GM21367 (cell line): ENCODE measurements at regions not wholly inside any gene's neighbourhood (a gene's known extent, or its start where the extent isn't known, plus 50 kb on each side); places are given as distances from the start of the nearest gene placed in this dataset.
"Not testable (repeated sequence)": the region's sequence is repeated elsewhere in the genome, so short reads cannot be mapped to it uniquely, and the experiment has no call there.

Experiments used
- ATAC-seq: cut with Tn5 transposase; IDR thresholded peaks from one replicate; pipeline ENCODE4 v1.9.1; 2021; ENCODE audit not compliant: unreplicated experiment

GRCh38 chr3:66629150-66629981, 128.5 kb upstream of the LRIG1 start:
- no peak for ATAC-seq

GRCh38 chr3:66629982-66630368, 129.2 kb upstream of the LRIG1 start:
- ATAC-seq: no peak

- ATAC-seq: no peak
These were observed 132.9 kb upstream of the LRIG1 start for GRCh38 chr3:66633402-66634381.

GRCh38 chr3:66638717-66639116, 137.9 kb upstream of the LRIG1 start:
- ATAC-seq: no peak

- ATAC-seq: no peak
These were observed 139.1 kb upstream of the LRIG1 start for GRCh38 chr3:66639809-66640356.

- ATAC-seq: no peak
These were observed 141.2 kb upstream of the LRIG1 start for GRCh38 chr3:66642019-66642418.

GRCh38 chr3:66642484-66642883, 141.7 kb upstream of the LRIG1 start:
- ATAC-seq: no peak

GRCh38 chr3:66644549-66644948, 143.7 kb upstream of the LRIG1 start:
- no peak for ATAC-seq

- ATAC-seq: no peak
These were observed 148.2 kb upstream of the LRIG1 start for GRCh38 chr3:66648975-66649374.

- not testable (repeated sequence) for ATAC-seq
These were observed 150.7 kb upstream of the LRIG1 start for GRCh38 chr3:66651520-66651919.

GRCh38 chr3:66652100-66652499, 151.3 kb upstream of the LRIG1 start:
- ATAC-seq: not testable (repeated sequence)

GRCh38 chr3:66655044-66655443, 154.2 kb upstream of the LRIG1 start:
- ATAC-seq: no peak

GRCh38 chr3:66655671-66656070, 154.8 kb upstream of the LRIG1 start:
- no peak for ATAC-seq

- no peak for ATAC-seq
These were observed 155.8 kb upstream of the LRIG1 start for GRCh38 chr3:66656609-66657008.

GRCh38 chr3:66659056-66659455, 158.2 kb upstream of the LRIG1 start:
- no peak for ATAC-seq

GRCh38 chr3:66661628-66662027, 160.8 kb upstream of the LRIG1 start:
- ATAC-seq: no peak

GRCh38 chr3:66662894-66663293, 162.1 kb upstream of the LRIG1 start:
- no peak for ATAC-seq

- no peak for ATAC-seq
These were observed 164.3 kb upstream of the LRIG1 start for GRCh38 chr3:66665021-66665695.

- ATAC-seq: no peak
These were observed 165.5 kb upstream of the LRIG1 start for GRCh38 chr3:66666362-66666761.

GRCh38 chr3:66667263-66667662, 166.4 kb upstream of the LRIG1 start:
- no peak for ATAC-seq

GRCh38 chr3:66671291-66671690, 170.5 kb upstream of the LRIG1 start:
- ATAC-seq: no peak
